Neural progenitor cell (in vitro differentiated cells): ENCODE measurements at regions not wholly inside any gene's neighbourhood (a gene's known extent, or its start where the extent isn't known, plus 50 kb on each side); places are given as distances from the start of the nearest gene placed in this dataset.

Experiments
- DNase-seq: peaks from one replicate; pipeline ENCODE4 v3.0.0-alpha.2; 2016; ENCODE audit warnings: low spot score
- H2AFZ ChIP-seq: fragments of 200-600 bp; sonication (generic); replicated peaks from 2 replicates; pipeline ENCODE4 v1.6.1; 2016; ENCODE audit warnings: antibody characterized with exemption
- H3F3A ChIP-seq: fragments of 200-600 bp; sonication (generic); 2 replicates; pipeline ENCODE4 v1.6.1; 2016; ENCODE audit warnings: antibody characterized with exemption, low read depth
- H3K27ac ChIP-seq: fragments of 200-600 bp; sonication (generic); 2 replicates; pipeline ENCODE4 v1.5.1; 2016; ENCODE audit warnings: mild to moderate bottlenecking
- H3K27me3 ChIP-seq: fragments of 200-600 bp; sonication (generic); 2 replicates; pipeline ENCODE4 v1.6.1; 2016; ENCODE audit warnings: mild to moderate bottlenecking, moderate library complexity
- H3K36me3 ChIP-seq: fragments of 200-600 bp; sonication (generic); 2 replicates; pipeline ENCODE4 v1.5.1; 2016
- H3K4me1 ChIP-seq: fragments of 200-600 bp; sonication (generic); 2 replicates; pipeline ENCODE4 v1.6.1; 2016; ENCODE audit warnings: mixed run types
- H3K4me2 ChIP-seq: fragments of 200-600 bp; sonication (generic); 2 replicates; pipeline ENCODE4 v1.6.1; 2016
- H3K4me3 ChIP-seq: fragments of 200-600 bp; sonication (generic); 2 replicates; pipeline ENCODE4 v1.5.1; 2016
- H3K79me2 ChIP-seq: fragments of 200-600 bp; sonication (generic); 2 replicates; pipeline ENCODE4 v1.6.1; 2016; ENCODE audit warnings: low read depth
- H3K9ac ChIP-seq: fragments of 200-600 bp; sonication (generic); 2 replicates; pipeline ENCODE4 v1.6.1; 2016
- H3K9me3 ChIP-seq: fragments of 200-600 bp; sonication (generic); 2 replicates; pipeline ENCODE4 v1.5.1; 2016; ENCODE audit warnings: low read depth
- H4K20me1 ChIP-seq: fragments of 200-600 bp; sonication (generic); 2 replicates; pipeline ENCODE4 v1.6.1; 2016; ENCODE audit warnings: low read depth
- H3K27ac Mint-ChIP-seq: 3 replicates; pipeline ENCODE4 v1.8.0; 2021; ENCODE audit warnings: mixed read lengths
- H3K27me3 Mint-ChIP-seq: 2 replicates; pipeline ENCODE4 v1.8.0; 2022; ENCODE audit warnings: low read depth, mild to moderate bottlenecking, inconsistent platforms, moderate library complexity, mixed read lengths; ENCODE audit not compliant: insufficient read depth
- H3K36me3 Mint-ChIP-seq: 3 replicates; pipeline ENCODE4 v1.8.0; 2021; ENCODE audit warnings: mixed read lengths
- H3K4me1 Mint-ChIP-seq: 3 replicates; pipeline ENCODE4 v1.8.0; 2021; ENCODE audit warnings: mixed read lengths
- H3K4me3 Mint-ChIP-seq: 3 replicates; pipeline ENCODE4 v1.8.0; 2021; ENCODE audit warnings: mild to moderate bottlenecking, moderate library complexity, mixed read lengths
- H3K9me3 Mint-ChIP-seq: 3 replicates; pipeline ENCODE4 v1.8.0; 2020; ENCODE audit warnings: mixed read lengths
- EZH2 ChIP-seq: fragments of 200-600 bp; sonication (generic); IDR thresholded peaks from 2 replicates; pipeline ENCODE4 v1.6.1; 2017; ENCODE audit warnings: antibody characterized with exemption, mild to moderate bottlenecking, moderate library complexity
- EZH2phosphoT487 ChIP-seq: fragments of 200-600 bp; sonication (generic); IDR thresholded peaks from 2 replicates; pipeline ENCODE4 v1.6.1; 2017; ENCODE audit warnings: antibody characterized with exemption
- TF ChIP-seq, protein P1 (sequence below): fragments of 200-600 bp; sonication (generic); IDR thresholded peaks from 2 replicates; pipeline ENCODE4 v1.5.1; 2017; ENCODE audit warnings: antibody characterized with exemption, mild to moderate bottlenecking

DNA sequence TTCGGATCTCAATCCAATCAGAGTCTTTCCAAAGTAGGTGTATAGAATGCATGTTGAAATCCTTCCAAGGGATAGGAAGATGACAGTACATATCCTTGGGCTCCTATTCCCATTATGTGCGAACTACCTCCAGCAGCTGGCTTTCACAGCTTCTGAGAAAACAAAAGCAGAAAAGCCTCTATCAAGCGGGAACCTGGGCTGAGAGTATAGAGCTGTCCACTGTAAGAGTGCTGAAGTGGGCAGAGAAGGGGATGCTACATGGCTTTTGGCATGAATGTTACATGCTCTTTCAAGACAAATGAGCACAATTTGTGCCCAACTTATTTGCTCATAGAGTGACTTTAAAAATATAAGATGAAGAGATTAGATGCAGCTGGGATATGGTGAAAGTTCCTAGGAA lies 993.5 kb downstream of the CDH8 start:
- no peak overlapping the region for H3K9ac ChIP-seq
- peaks cover 17% of the 10 kb centered on the region for H3K27me3 ChIP-seq
- H3K4me1 ChIP-seq, result no peaks in the 10 kb centered on the region
- H3K27ac ChIP-seq, result no peak overlapping the region
- Mint-ChIP-seq H3K9me3 (no peaks in the 10 kb centered on the region), H3K27ac (no peak overlapping the region), H3K36me3 (no peaks in the 10 kb centered on the region), H3K27me3 (peaks cover 2% of the 10 kb centered on the region), H3K4me3 (no peak overlapping the region), H3K4me1 (no peaks in the 10 kb centered on the region)
- H3F3A ChIP-seq, result no peaks in the 10 kb centered on the region
- H4K20me1 ChIP-seq, result peaks cover 6% of the 10 kb centered on the region
- TF ChIP-seq, protein P1, sequence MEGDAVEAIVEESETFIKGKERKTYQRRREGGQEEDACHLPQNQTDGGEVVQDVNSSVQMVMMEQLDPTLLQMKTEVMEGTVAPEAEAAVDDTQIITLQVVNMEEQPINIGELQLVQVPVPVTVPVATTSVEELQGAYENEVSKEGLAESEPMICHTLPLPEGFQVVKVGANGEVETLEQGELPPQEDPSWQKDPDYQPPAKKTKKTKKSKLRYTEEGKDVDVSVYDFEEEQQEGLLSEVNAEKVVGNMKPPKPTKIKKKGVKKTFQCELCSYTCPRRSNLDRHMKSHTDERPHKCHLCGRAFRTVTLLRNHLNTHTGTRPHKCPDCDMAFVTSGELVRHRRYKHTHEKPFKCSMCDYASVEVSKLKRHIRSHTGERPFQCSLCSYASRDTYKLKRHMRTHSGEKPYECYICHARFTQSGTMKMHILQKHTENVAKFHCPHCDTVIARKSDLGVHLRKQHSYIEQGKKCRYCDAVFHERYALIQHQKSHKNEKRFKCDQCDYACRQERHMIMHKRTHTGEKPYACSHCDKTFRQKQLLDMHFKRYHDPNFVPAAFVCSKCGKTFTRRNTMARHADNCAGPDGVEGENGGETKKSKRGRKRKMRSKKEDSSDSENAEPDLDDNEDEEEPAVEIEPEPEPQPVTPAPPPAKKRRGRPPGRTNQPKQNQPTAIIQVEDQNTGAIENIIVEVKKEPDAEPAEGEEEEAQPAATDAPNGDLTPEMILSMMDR, result no peak
- TF ChIP-seq EZH2phosphoT487 (no peak), EZH2 (no peak)
- H3K79me2 ChIP-seq, result no peaks in the 10 kb centered on the region
- no peak overlapping the region for H3K4me3 ChIP-seq
- no peak overlapping the region for H3K4me2 ChIP-seq
- no peaks in the 10 kb centered on the region for H3K36me3 ChIP-seq
- no peaks in the 10 kb centered on the region for H3K9me3 ChIP-seq
- DNase-seq, result peak; percentile 73
- no peak overlapping the region for H2AFZ ChIP-seq

DNA sequence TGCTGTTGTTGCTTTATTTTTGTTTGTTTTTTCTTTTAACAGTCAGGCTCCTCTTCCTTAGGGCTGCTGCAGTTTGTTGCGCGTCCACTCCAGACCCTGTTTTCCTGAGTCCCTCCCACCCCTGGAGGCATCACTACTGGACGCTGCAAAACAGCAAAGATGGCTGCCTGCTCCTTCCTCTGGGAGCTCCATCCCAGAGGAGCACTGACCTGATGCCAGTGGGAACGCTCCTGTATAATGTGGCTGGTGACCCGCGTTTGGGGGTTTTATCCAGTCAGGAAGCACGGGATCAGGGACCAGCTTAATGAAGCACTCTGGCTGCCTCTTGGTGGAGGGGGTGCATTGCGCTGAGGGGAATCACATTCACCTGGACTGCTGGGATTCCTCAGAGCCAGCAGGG lies 1005.6 kb downstream of the CDH8 start:
- H2AFZ ChIP-seq, result no peak overlapping the region
- no peak overlapping the region for H3K27ac Mint-ChIP-seq
- H3K4me3 Mint-ChIP-seq, result no peak overlapping the region
- no peak overlapping the region for H3K27ac ChIP-seq
- no peak overlapping the region for H3K4me2 ChIP-seq
- no peak overlapping the region for H3K4me3 ChIP-seq
- H3K9me3 ChIP-seq, result no peaks in the 10 kb centered on the region
- TF ChIP-seq EZH2 (no peak), EZH2phosphoT487 (no peak)
- TF ChIP-seq, protein P1, result no peak
- H3F3A ChIP-seq, result peaks cover 11% of the 10 kb centered on the region
- peaks cover 2% of the 10 kb centered on the region for H3K27me3 Mint-ChIP-seq
- DNase-seq, result no peak
- no peaks in the 10 kb centered on the region for H3K4me1 Mint-ChIP-seq
- H3K79me2 ChIP-seq, result no peaks in the 10 kb centered on the region
- H3K9ac ChIP-seq, result no peak overlapping the region
- no peaks in the 10 kb centered on the region for H3K27me3 ChIP-seq
- no peaks in the 10 kb centered on the region for H3K9me3 Mint-ChIP-seq
- no peaks in the 10 kb centered on the region for H3K36me3 ChIP-seq
- no peaks in the 10 kb centered on the region for H4K20me1 ChIP-seq
- H3K4me1 ChIP-seq, result peaks cover 11% of the 10 kb centered on the region
- H3K36me3 Mint-ChIP-seq, result no peaks in the 10 kb centered on the region

DNA sequence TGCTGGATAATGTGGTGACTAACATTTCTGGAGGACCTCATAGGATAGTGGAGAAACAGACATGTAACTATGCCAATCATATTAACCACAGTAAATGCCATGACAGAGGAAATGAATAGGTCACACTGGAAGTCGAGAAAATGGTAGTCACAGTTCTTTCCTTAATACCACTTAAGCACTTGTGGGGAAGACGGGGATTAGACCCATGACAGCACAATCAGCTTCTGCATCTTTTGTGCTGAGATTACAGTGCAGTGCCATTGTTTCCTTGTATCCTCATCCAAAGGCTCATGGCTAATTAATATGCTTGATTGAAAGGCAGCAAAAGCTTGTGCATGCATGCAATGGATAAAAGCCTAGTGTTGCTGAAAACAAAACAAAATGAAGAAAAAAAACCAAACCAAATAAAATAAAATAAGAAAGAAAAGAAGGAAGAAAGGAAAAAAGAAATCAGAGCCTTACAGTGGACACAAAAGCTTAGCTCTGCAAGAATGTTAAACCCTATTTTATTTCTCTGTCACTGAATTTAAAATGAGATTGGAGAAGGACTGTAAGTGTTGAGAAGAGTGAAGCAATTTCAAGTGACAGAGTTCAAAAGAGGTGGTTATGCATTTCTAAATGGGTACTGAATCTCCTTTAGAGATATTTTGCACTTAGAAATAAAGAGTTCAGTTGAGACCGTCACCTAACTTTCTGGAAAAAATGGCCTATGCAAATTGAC lies 1011.9 kb downstream of the CDH8 start:
- no peaks in the 10 kb centered on the region for H3K9me3 Mint-ChIP-seq
- DNase-seq, result peak; percentile 90

More for the DNA sequence above, 1011.9 kb downstream of the CDH8 start:
- Histone ChIP-seq H3K4me3 (peak overlapping the region; percentile 22), H3K9ac (no peak overlapping the region), H2AFZ (no peak overlapping the region), H3K27ac (peak overlapping the region; percentile 89), H3F3A (peaks cover 20% of the 10 kb centered on the region), H3K27me3 (no peaks in the 10 kb centered on the region), H3K4me2 (peak overlapping the region; percentile 69), H3K9me3 (no peaks in the 10 kb centered on the region), H3K4me1 (peaks cover 40% of the 10 kb centered on the region), H4K20me1 (no peaks in the 10 kb centered on the region), H3K79me2 (no peaks in the 10 kb centered on the region), H3K36me3 (no peaks in the 10 kb centered on the region)
- Mint-ChIP-seq H3K4me3 (no peak overlapping the region), H3K4me1 (peaks cover 9% of the 10 kb centered on the region), H3K36me3 (no peaks in the 10 kb centered on the region), H3K27ac (no peak overlapping the region), H3K27me3 (peaks cover 2% of the 10 kb centered on the region)
- TF ChIP-seq EZH2phosphoT487, result peak; percentile 86
- TF ChIP-seq, protein P1, result no peak
